ENCODE measurements at regions not wholly inside any gene's neighbourhood (a gene's known extent, or its start where the extent isn't known, plus 50 kb on each side); places are given as distances from the start of the nearest gene placed in this dataset.

DNA sequence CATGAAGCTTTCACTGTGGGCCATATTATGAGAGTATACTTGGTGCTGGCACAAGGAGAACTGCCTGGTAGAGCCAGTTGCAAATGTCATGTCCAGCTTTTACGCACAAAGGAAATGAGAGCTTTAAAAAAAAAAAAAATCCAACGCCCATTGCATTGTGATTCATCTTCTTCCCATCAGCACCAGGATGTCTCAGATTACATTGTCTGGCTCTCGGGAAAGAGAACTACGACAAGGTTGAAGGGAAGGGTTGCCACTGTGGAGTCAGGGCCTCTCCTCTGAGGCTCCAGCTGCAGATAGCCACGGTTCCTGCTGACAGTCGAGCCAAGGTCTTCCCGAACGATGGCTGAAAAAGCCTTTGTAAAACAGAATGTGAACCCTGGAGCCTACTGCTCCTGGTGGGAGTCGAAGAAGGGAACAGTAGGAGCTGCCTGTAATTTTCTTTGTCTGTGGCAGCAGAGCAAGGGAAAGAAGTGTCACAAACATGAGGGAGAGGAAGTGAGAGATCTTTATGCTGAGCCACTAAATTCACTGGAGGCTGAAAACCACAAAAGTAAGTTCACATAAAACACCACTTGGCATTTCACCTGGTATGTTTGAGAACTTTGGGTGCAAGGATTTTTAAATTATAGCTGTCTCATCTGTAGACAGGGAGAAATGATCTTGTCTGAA lies 704.7 kb downstream of the DIAPH3 start:
- TF ChIP-seq POLR2A (IDR thresholded peaks at IDR 0.05; ENCODE audit: low read depth, low read length) (no peak), POLR2AphosphoS5 (IDR thresholded peaks at IDR 0.05; ENCODE audit: low read depth, low read length) (no peak)

All from GM12892 (cell line).